ENCODE measurements at regions not wholly inside any gene's neighbourhood (a gene's known extent, or its start where the extent isn't known, plus 50 kb on each side); places are given as distances from the start of the nearest gene placed in this dataset.
"Not testable (repeated sequence)": the region's sequence is repeated elsewhere in the genome, so short reads cannot be mapped to it uniquely, and the experiment has no call there.

DNA sequence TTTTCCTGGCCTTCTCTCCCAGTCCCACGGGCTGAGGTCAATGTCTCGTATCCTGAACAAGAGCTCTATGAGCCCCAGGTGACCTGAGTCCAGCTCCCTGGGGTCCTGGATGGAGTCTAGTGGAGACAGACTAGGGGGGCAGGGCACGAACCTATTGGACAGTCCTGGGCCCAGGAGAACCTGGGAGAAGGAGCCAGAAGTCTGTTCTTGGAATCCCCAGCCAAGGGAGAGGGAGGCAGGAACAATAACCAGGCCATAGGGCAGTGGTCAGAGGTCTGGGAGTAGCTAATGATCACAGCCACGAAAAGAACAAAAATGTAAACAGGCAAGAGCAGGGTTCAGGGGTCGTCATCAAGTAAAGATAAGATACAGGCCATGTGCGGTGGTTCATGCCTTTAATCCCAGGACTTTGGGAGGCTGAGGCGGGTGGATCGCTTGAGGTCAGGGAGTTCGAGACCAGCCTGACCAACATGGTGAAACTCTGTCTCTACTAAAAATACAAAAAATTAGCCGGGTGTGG lies 60.8 kb downstream of the COPRS start:
- no peaks in the 10 kb centered on the region for H3K4me1 ChIP-seq
- ATAC-seq (no peak), DNase-seq (no peak)
- H3K9me3 ChIP-seq: no peaks in the 10 kb centered on the region
- intact Hi-C loops (cut with DNase I; ENCODE audit: low total_unique reads) (no loop called here), in situ Hi-C loops (cut with MboI; ENCODE audit: low sequenced_read_pairs in 4 of 4) (no loop called here)
- TF ChIP-seq POLR2A (IDR thresholded peaks at IDR 0.05): no peak
- TF ChIP-seq, protein P1, sequence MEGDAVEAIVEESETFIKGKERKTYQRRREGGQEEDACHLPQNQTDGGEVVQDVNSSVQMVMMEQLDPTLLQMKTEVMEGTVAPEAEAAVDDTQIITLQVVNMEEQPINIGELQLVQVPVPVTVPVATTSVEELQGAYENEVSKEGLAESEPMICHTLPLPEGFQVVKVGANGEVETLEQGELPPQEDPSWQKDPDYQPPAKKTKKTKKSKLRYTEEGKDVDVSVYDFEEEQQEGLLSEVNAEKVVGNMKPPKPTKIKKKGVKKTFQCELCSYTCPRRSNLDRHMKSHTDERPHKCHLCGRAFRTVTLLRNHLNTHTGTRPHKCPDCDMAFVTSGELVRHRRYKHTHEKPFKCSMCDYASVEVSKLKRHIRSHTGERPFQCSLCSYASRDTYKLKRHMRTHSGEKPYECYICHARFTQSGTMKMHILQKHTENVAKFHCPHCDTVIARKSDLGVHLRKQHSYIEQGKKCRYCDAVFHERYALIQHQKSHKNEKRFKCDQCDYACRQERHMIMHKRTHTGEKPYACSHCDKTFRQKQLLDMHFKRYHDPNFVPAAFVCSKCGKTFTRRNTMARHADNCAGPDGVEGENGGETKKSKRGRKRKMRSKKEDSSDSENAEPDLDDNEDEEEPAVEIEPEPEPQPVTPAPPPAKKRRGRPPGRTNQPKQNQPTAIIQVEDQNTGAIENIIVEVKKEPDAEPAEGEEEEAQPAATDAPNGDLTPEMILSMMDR (IDR thresholded peaks at IDR 0.05 in 4 of 5, conservative IDR thresholded peaks at IDR 0.05 in 1 of 5): no peak
- H3K27ac ChIP-seq: no peak overlapping the region
- no peak overlapping the region for H3K4me3 ChIP-seq
- no peaks in the 10 kb centered on the region for H3K36me3 ChIP-seq
- no peaks in the 10 kb centered on the region for H3K27me3 ChIP-seq

DNA sequence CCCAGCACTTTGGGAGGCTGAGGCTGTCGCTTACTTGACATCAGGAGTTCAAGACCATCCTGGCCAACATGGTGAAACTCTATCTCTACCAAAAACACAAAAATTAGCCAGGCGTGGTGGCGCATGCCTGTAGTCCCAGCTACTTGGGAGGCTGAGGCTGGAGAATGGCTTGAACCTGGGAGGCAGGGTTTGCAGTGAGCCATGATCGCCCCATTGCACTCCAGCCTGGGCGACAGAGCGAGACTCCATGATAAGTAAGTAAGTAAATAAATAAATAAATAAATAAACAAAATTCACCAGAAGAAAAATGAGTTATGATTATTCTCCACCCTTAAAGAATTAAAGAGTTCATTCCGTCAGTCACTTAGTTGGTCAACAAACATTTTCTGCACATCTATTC lies 63.1 kb downstream of the COPRS start:
- in situ Hi-C loops (cut with MboI; ENCODE audit: low sequenced_read_pairs in 4 of 4); H3K36me3 ChIP-seq; H3K9me3 ChIP-seq; DNase-seq; H3K27ac ChIP-seq; H3K4me1 ChIP-seq; H3K27me3 ChIP-seq; ATAC-seq; intact Hi-C loops (cut with DNase I; ENCODE audit: low total_unique reads); H3K4me3 ChIP-seq: not testable (repeated sequence)

DNA sequence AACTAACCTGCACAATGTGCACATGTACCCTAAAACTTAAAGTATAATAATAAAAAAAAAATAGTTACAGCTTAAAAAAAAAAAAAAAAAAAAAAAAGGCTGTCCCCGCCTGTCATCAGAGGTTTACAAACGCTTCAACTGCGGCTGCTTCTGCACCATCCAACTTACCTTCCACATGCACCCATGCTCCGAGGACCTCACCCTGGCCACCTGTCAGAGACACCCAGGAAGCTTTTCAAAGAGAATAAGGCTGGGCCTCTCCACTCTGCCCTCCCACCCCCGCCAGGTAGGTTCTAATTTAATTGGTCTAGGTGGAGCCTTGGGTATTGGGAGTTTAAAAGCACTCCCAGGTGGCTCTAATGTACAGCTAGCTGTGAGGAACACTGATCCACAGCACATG lies 64.9 kb downstream of the COPRS start:
- Histone ChIP-seq H3K36me3 (no peaks in the 10 kb centered on the region), H3K27ac (no peak overlapping the region), H3K9me3 (no peaks in the 10 kb centered on the region), H3K4me1 (no peaks in the 10 kb centered on the region), H3K27me3 (peaks cover 0 to 3% (median 0%) of the 10 kb centered on the region in 3 donors), H3K4me3 (no peak overlapping the region)
- intact Hi-C loops (cut with DNase I; ENCODE audit: low total_unique reads) (no loop called here), in situ Hi-C loops (cut with MboI; ENCODE audit: low sequenced_read_pairs in 4 of 4) (no loop called here)
- ATAC-seq: no peak
- DNase-seq: no peak
- no peak for TF ChIP-seq POLR2A (IDR thresholded peaks at IDR 0.05)
- TF ChIP-seq, protein P1 (IDR thresholded peaks at IDR 0.05 in 4 of 5, conservative IDR thresholded peaks at IDR 0.05 in 1 of 5): no peak

DNA sequence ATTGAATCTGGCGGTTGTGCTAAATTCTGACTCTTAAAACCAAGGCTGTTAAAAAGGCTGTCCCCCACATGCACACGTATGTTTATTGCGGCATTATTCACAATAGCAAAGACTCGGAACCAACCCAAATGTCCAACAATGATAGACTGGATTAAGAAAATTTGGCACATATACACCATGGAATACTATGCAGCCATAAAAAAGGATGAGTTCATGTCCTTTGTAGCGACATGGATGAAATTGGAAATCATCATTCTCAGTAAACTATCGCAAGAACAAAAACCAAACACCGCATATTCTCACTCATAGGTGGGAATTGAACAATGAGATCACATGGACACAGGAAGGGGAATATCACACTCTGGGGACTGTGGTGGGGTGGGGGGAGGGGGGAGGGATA lies 65.4 kb downstream of the COPRS start:
- H3K27ac ChIP-seq; DNase-seq; H3K36me3 ChIP-seq; H3K4me3 ChIP-seq; intact Hi-C loops (cut with DNase I; ENCODE audit: low total_unique reads); in situ Hi-C loops (cut with MboI; ENCODE audit: low sequenced_read_pairs in 4 of 4); H3K27me3 ChIP-seq; ATAC-seq; H3K9me3 ChIP-seq; H3K4me1 ChIP-seq: not testable (repeated sequence)

DNA sequence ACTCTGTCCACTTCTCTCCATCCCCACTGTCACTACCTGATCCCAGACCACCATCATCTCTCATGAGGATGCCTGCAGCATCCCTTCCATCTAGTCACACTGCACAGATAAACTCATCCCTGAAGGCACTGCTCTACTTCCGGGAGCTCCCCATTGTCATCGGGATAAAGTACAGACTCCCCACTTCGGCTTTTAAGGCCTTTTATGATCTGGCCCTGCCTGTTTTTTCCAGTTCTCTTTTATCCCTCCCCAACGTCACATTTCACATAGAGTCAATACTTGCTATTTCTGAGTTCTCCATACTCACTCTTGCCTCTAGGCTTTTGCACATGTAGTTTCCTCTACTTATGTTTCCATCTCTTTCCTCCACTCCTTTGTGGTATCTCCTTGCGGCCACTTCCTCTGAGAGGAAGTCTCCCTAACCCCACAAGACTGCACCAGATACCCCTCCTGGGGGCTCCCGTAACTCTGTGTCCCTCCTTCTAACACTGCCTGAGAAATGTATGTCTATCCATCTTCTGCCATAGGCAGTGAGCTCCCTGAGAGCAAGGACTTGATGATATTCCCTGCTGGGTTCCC lies 66.9 kb downstream of the COPRS start:
- TF ChIP-seq POLR2A (IDR thresholded peaks at IDR 0.05): no peak
- TF ChIP-seq, protein P1 (IDR thresholded peaks at IDR 0.05 in 4 of 5, conservative IDR thresholded peaks at IDR 0.05 in 1 of 5): no peak
- no peak for DNase-seq
- Histone ChIP-seq H3K36me3 (no peaks in the 10 kb centered on the region), H3K27ac (no peak overlapping the region), H3K9me3 (no peaks in the 10 kb centered on the region), H3K4me3 (no peak overlapping the region), H3K27me3 (peaks cover 0 to 3% (median 0%) of the 10 kb centered on the region in 3 donors), H3K4me1 (no peaks in the 10 kb centered on the region)
- intact Hi-C loops (cut with DNase I; ENCODE audit: low total_unique reads) (no loop called here), in situ Hi-C loops (cut with MboI; ENCODE audit: low sequenced_read_pairs in 4 of 4) (no loop called here)
- no peak for ATAC-seq

Measured in gastrocnemius medialis (tissue), 4 donors.